ENCODE measurements at regions not wholly inside any gene's neighbourhood (a gene's known extent, or its start where the extent isn't known, plus 50 kb on each side); places are given as distances from the start of the nearest gene placed in this dataset.

DNA sequence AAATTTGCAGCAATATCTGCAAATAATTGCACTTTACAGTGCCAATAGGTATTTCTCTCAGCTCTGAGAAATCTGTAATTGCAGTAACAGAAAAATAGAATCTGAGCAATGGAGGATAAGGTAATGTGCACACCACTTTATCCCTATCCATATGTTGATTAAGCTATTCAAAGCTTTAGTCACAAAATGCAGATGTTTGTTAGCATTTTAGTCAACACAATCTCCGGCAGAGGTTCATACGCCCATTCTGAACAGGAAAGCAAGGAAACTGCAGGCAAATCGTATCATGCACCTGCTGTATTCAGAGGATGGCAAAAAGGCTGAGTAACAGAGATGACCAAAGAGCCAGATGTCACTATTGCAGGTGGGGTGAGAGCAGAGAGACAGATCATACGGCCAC is 566.2 kb upstream of the CDH2 start:
- Histone ChIP-seq H3K4ac (ENCODE audit: low read depth, low read length) (no peak overlapping the region), H3K4me3 (ENCODE audit: low read depth, low read length) (no peak overlapping the region), H3K23ac (ENCODE audit: low read length) (no peak overlapping the region), H3K27ac (ENCODE audit: low read depth, low read length) (no peak overlapping the region), H2AFZ (ENCODE audit: insufficient read depth, low read length, poor library complexity) (no peak overlapping the region), H3K79me1 (ENCODE audit: low read length) (no peaks in the 10 kb centered on the region), H4K8ac (ENCODE audit: low read depth, low read length) (no peak overlapping the region), H3K18ac (ENCODE audit: low read length) (no peak overlapping the region), H3K9ac (ENCODE audit: low read length) (no peak overlapping the region), H2BK120ac (ENCODE audit: insufficient read depth, low read length, poor library complexity) (no peak overlapping the region), H2BK12ac (ENCODE audit: low read length) (no peak overlapping the region), H3K4me2 (ENCODE audit: low read length) (no peak overlapping the region), H3K79me2 (ENCODE audit: control insufficient read depth, insufficient read depth, low read length, poor library complexity) (no peaks in the 10 kb centered on the region), H3K14ac (ENCODE audit: low read length) (no peak overlapping the region), H4K91ac (ENCODE audit: low read depth, low read length) (no peak overlapping the region), H3K36me3 (ENCODE audit: control insufficient read depth in 1 of 2, insufficient read depth in 2 of 2, low read length in 2 of 2) (no peaks in the 10 kb centered on the region), H4K12ac (ENCODE audit: low read depth, low read length) (no peak overlapping the region), H2BK5ac (ENCODE audit: low read depth, low read length, poor library complexity) (no peak overlapping the region), H3K9me3 (ENCODE audit: insufficient read depth, low read depth, low read length) (no peaks in the 10 kb centered on the region), H3K4me1 (ENCODE audit: control insufficient read depth in 1 of 2, insufficient read depth in 2 of 2, low read length in 2 of 2) (no peaks in the 10 kb centered on the region), H3K27me3 (ENCODE audit: insufficient read depth, low read length) (no peaks in the 10 kb centered on the region), H2AK5ac (ENCODE audit: low read length) (no peak overlapping the region)
- no CpG with 5 or more reads among the region's 4 CpGs for WGBS (ENCODE audit: extremely low coverage, insufficient coverage, insufficient read length)
- no peak for DNase-seq

GRCh38 chr18:28740575-28740974 is 563.6 kb upstream of the CDH2 start:
- no peaks in the 10 kb centered on the region for H3K36me3 ChIP-seq (ENCODE audit: control insufficient read depth in 1 of 2, insufficient read depth in 2 of 2, low read length in 2 of 2)

DNA sequence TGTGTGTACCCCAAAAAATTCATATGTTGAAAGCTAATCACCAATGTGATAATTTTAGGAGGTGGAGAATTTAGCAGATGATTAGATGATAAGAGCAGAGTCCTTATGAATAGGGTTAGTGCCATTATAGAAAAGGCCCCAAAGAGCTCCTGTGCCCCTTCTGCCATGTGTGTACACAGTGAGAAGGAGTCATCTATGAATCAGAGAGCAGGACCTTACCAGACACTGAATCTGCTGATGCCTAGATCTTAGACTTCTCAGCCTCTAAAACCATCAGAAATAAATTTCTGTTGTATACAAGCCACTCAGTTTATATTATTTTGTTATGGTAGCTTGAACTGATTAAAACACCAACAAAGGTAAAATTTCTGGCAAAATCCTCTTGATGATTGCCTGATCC is 560.0 kb upstream of the CDH2 start:
- Histone ChIP-seq H3K27me3 (ENCODE audit: insufficient read depth, low read length) (no peaks in the 10 kb centered on the region), H3K23ac (ENCODE audit: low read length) (no peak overlapping the region), H3K79me1 (ENCODE audit: low read length) (no peaks in the 10 kb centered on the region), H3K4me1 (ENCODE audit: control insufficient read depth in 1 of 2, insufficient read depth in 2 of 2, low read length in 2 of 2) (no peaks in the 10 kb centered on the region), H2BK120ac (ENCODE audit: insufficient read depth, low read length, poor library complexity) (no peak overlapping the region), H3K9me3 (ENCODE audit: insufficient read depth, low read depth, low read length) (no peaks in the 10 kb centered on the region), H4K91ac (ENCODE audit: low read depth, low read length) (no peak overlapping the region), H3K27ac (ENCODE audit: low read depth, low read length) (no peak overlapping the region), H4K8ac (ENCODE audit: low read depth, low read length) (no peak overlapping the region), H2AK5ac (ENCODE audit: low read length) (no peak overlapping the region), H2BK5ac (ENCODE audit: low read depth, low read length, poor library complexity) (no peak overlapping the region), H3K4me3 (ENCODE audit: low read depth, low read length) (no peak overlapping the region), H3K4me2 (ENCODE audit: low read length) (no peak overlapping the region), H3K18ac (ENCODE audit: low read length) (no peak overlapping the region), H3K4ac (ENCODE audit: low read depth, low read length) (no peak overlapping the region), H4K12ac (ENCODE audit: low read depth, low read length) (no peak overlapping the region), H3K14ac (ENCODE audit: low read length) (no peak overlapping the region), H3K9ac (ENCODE audit: low read length) (no peak overlapping the region), H3K79me2 (ENCODE audit: control insufficient read depth, insufficient read depth, low read length, poor library complexity) (no peaks in the 10 kb centered on the region), H3K36me3 (ENCODE audit: control insufficient read depth in 1 of 2, insufficient read depth in 2 of 2, low read length in 2 of 2) (no peaks in the 10 kb centered on the region), H2AFZ (ENCODE audit: insufficient read depth, low read length, poor library complexity) (no peak overlapping the region), H2BK12ac (ENCODE audit: low read length) (no peak overlapping the region)
- DNase-seq = no peak

More at GRCh38 chr18:28740575-28740974, 563.6 kb upstream of the CDH2 start:
- no peak overlapping the region for H3K9ac ChIP-seq (ENCODE audit: low read length)
- H3K4me3 ChIP-seq (ENCODE audit: low read depth, low read length) = no peak overlapping the region
- H3K79me2 ChIP-seq (ENCODE audit: control insufficient read depth, insufficient read depth, low read length, poor library complexity) = no peaks in the 10 kb centered on the region
- no CpG with 5 or more reads among the region's 1 CpG for WGBS (ENCODE audit: extremely low coverage, insufficient coverage, insufficient read length)
- no peak for DNase-seq
- no peak overlapping the region for H2BK120ac ChIP-seq (ENCODE audit: insufficient read depth, low read length, poor library complexity)
- no peaks in the 10 kb centered on the region for H3K27me3 ChIP-seq (ENCODE audit: insufficient read depth, low read length)
- no peak overlapping the region for H3K23ac ChIP-seq (ENCODE audit: low read length)
- no peak overlapping the region for H2AFZ ChIP-seq (ENCODE audit: insufficient read depth, low read length, poor library complexity)
- H4K8ac ChIP-seq (ENCODE audit: low read depth, low read length) = no peak overlapping the region
- no peak overlapping the region for H3K27ac ChIP-seq (ENCODE audit: low read depth, low read length)
- no peaks in the 10 kb centered on the region for H3K4me1 ChIP-seq (ENCODE audit: control insufficient read depth in 1 of 2, insufficient read depth in 2 of 2, low read length in 2 of 2)
- H3K18ac ChIP-seq (ENCODE audit: low read length) = no peak overlapping the region
- no peaks in the 10 kb centered on the region for H3K79me1 ChIP-seq (ENCODE audit: low read length)
- H4K91ac ChIP-seq (ENCODE audit: low read depth, low read length) = no peak overlapping the region
- H2BK12ac ChIP-seq (ENCODE audit: low read length) = no peak overlapping the region
- H2AK5ac ChIP-seq (ENCODE audit: low read length) = no peak overlapping the region
- H3K4me2 ChIP-seq (ENCODE audit: low read length) = no peak overlapping the region
- H3K9me3 ChIP-seq (ENCODE audit: insufficient read depth, low read depth, low read length) = no peaks in the 10 kb centered on the region
- H2BK5ac ChIP-seq (ENCODE audit: low read depth, low read length, poor library complexity) = no peak overlapping the region
- no peak overlapping the region for H3K14ac ChIP-seq (ENCODE audit: low read length)
- no peak overlapping the region for H4K12ac ChIP-seq (ENCODE audit: low read depth, low read length)
- no peak overlapping the region for H3K4ac ChIP-seq (ENCODE audit: low read depth, low read length)

DNA sequence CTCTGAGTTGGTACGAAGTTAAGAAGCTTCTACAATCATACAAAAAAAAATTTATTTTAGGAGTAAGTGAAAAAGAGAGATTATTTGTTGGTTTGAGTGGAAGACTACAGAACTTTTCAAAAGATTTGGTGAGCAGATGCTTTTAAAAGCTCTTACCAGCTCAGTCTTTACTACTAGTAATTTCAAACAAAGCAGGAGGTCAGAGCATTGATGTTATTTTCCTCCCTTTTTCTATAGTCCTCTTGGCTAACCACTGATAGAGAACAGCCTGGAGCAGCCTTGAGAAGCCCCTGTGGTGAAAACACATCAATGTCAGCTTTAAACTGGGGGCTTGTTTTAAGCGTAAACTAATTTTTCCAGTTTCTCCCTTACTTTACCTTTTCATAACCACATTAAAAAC is 559.3 kb upstream of the CDH2 start:
- Histone ChIP-seq H3K79me1 (ENCODE audit: low read length) (no peaks in the 10 kb centered on the region), H2BK5ac (ENCODE audit: low read depth, low read length, poor library complexity) (no peak overlapping the region), H2BK120ac (ENCODE audit: insufficient read depth, low read length, poor library complexity) (no peak overlapping the region), H2AFZ (ENCODE audit: insufficient read depth, low read length, poor library complexity) (no peak overlapping the region), H3K27me3 (ENCODE audit: insufficient read depth, low read length) (no peaks in the 10 kb centered on the region), H2BK12ac (ENCODE audit: low read length) (no peak overlapping the region), H4K91ac (ENCODE audit: low read depth, low read length) (no peak overlapping the region), H3K18ac (ENCODE audit: low read length) (no peak overlapping the region), H4K8ac (ENCODE audit: low read depth, low read length) (no peak overlapping the region), H4K12ac (ENCODE audit: low read depth, low read length) (no peak overlapping the region), H3K36me3 (ENCODE audit: control insufficient read depth in 1 of 2, insufficient read depth in 2 of 2, low read length in 2 of 2) (no peaks in the 10 kb centered on the region), H3K4ac (ENCODE audit: low read depth, low read length) (no peak overlapping the region), H3K4me2 (ENCODE audit: low read length) (no peak overlapping the region), H3K27ac (ENCODE audit: low read depth, low read length) (no peak overlapping the region), H2AK5ac (ENCODE audit: low read length) (no peak overlapping the region), H3K9me3 (ENCODE audit: insufficient read depth, low read depth, low read length) (no peaks in the 10 kb centered on the region), H3K9ac (ENCODE audit: low read length) (no peak overlapping the region), H3K14ac (ENCODE audit: low read length) (no peak overlapping the region), H3K23ac (ENCODE audit: low read length) (no peak overlapping the region), H3K4me3 (ENCODE audit: low read depth, low read length) (no peak overlapping the region), H3K4me1 (ENCODE audit: control insufficient read depth in 1 of 2, insufficient read depth in 2 of 2, low read length in 2 of 2) (no peaks in the 10 kb centered on the region), H3K79me2 (ENCODE audit: control insufficient read depth, insufficient read depth, low read length, poor library complexity) (no peaks in the 10 kb centered on the region)
- no peak for DNase-seq
- no CpG with 5 or more reads among the region's 2 CpGs for WGBS (ENCODE audit: extremely low coverage, insufficient coverage, insufficient read length)
